ENCODE measurements at regions not wholly inside any gene's neighbourhood (a gene's known extent, or its start where the extent isn't known, plus 50 kb on each side); places are given as distances from the start of the nearest gene placed in this dataset.
"Not testable (repeated sequence)": the region's sequence is repeated elsewhere in the genome, so short reads cannot be mapped to it uniquely, and the experiment has no call there.

DNA sequence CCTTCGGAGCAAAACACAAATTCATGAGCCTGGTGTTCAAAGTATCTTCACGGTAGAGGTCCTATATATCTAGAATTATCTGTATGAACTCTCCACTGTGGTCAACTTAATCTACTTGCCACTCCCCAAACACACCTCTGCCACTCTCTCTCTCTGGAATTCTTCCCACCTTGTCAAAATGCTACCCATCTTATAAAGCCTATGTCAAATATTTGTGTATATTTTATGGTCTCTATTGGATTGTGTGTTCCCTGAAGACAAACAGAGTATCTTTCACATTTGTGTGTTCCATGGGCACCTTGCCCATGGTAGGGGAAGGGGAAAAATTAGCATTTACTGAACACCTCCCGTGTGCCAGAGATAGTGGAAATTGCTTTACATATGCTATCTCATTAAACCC is 83.2 kb upstream of the ATL2 start:
- no peak overlapping the region for H3K4me3 Mint-ChIP-seq (ENCODE audit: unreplicated experiment)
- H3K36me3 Mint-ChIP-seq (ENCODE audit: low read depth, unreplicated experiment), result peaks cover 3% of the 10 kb centered on the region
- no peaks in the 10 kb centered on the region for H3K9me3 Mint-ChIP-seq (ENCODE audit: unreplicated experiment)
- peaks cover 5% of the 10 kb centered on the region for H3K4me1 Mint-ChIP-seq (ENCODE audit: unreplicated experiment)
- H3K27ac Mint-ChIP-seq (ENCODE audit: unreplicated experiment), result no peak overlapping the region
- peaks cover 2% of the 10 kb centered on the region for H3K27me3 Mint-ChIP-seq (ENCODE audit: unreplicated experiment)
- TF ChIP-seq, protein P1, sequence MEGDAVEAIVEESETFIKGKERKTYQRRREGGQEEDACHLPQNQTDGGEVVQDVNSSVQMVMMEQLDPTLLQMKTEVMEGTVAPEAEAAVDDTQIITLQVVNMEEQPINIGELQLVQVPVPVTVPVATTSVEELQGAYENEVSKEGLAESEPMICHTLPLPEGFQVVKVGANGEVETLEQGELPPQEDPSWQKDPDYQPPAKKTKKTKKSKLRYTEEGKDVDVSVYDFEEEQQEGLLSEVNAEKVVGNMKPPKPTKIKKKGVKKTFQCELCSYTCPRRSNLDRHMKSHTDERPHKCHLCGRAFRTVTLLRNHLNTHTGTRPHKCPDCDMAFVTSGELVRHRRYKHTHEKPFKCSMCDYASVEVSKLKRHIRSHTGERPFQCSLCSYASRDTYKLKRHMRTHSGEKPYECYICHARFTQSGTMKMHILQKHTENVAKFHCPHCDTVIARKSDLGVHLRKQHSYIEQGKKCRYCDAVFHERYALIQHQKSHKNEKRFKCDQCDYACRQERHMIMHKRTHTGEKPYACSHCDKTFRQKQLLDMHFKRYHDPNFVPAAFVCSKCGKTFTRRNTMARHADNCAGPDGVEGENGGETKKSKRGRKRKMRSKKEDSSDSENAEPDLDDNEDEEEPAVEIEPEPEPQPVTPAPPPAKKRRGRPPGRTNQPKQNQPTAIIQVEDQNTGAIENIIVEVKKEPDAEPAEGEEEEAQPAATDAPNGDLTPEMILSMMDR (IDR thresholded peaks at IDR 0.05; ENCODE audit: unreplicated experiment), result no peak
- DNase-seq (ENCODE audit: low spot score), result no peak

- no peak for DNase-seq (ENCODE audit: low spot score)
- Mint-ChIP-seq H3K4me1 (ENCODE audit: unreplicated experiment) (peaks cover 5% of the 10 kb centered on the region), H3K27ac (ENCODE audit: unreplicated experiment) (no peak overlapping the region), H3K4me3 (ENCODE audit: unreplicated experiment) (no peak overlapping the region), H3K36me3 (ENCODE audit: low read depth, unreplicated experiment) (peaks cover 3% of the 10 kb centered on the region), H3K9me3 (ENCODE audit: unreplicated experiment) (no peaks in the 10 kb centered on the region), H3K27me3 (ENCODE audit: unreplicated experiment) (peaks cover 2% of the 10 kb centered on the region)
- TF ChIP-seq, protein P1 (IDR thresholded peaks at IDR 0.05; ENCODE audit: unreplicated experiment), result no peak
Measured at GRCh38 chr2:38454081-38454480, 77.0 kb upstream of the ATL2 start.

DNA sequence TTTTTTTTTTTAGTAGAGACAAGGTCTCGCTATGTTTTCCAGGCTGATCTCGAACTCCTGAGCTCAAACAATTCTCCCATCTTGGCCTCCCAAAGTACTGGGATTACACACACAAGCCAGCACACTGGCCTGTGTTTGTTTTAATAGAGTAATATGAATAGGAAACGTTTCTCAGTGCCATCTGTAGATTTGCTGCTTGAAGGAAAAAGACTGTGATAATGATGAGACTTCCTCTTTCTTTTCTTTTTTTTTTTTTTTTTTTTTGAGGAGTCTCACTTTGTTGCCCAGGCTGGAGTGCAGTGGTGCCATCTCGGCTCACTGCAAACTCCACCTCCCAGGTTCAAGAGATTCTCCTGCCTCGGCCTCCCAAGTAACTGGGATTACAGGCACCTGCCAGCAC is 74.7 kb upstream of the ATL2 start:
- H3K4me3 Mint-ChIP-seq (ENCODE audit: unreplicated experiment); H3K9me3 Mint-ChIP-seq (ENCODE audit: unreplicated experiment); DNase-seq (ENCODE audit: low spot score); H3K27ac Mint-ChIP-seq (ENCODE audit: unreplicated experiment); H3K27me3 Mint-ChIP-seq (ENCODE audit: unreplicated experiment); H3K4me1 Mint-ChIP-seq (ENCODE audit: unreplicated experiment); H3K36me3 Mint-ChIP-seq (ENCODE audit: low read depth, unreplicated experiment): not testable (repeated sequence)

GRCh38 chr2:38450509-38450908 is 73.4 kb upstream of the ATL2 start:
- TF ChIP-seq, protein P1 (IDR thresholded peaks at IDR 0.05; ENCODE audit: unreplicated experiment), result no peak
- Mint-ChIP-seq H3K4me1 (ENCODE audit: unreplicated experiment) (no peaks in the 10 kb centered on the region), H3K36me3 (ENCODE audit: low read depth, unreplicated experiment) (no peaks in the 10 kb centered on the region), H3K27ac (ENCODE audit: unreplicated experiment) (no peak overlapping the region), H3K27me3 (ENCODE audit: unreplicated experiment) (no peaks in the 10 kb centered on the region), H3K9me3 (ENCODE audit: unreplicated experiment) (no peaks in the 10 kb centered on the region), H3K4me3 (ENCODE audit: unreplicated experiment) (no peak overlapping the region)
- DNase-seq (ENCODE audit: low spot score), result no peak

- Mint-ChIP-seq H3K27ac (ENCODE audit: unreplicated experiment) (no peak overlapping the region), H3K9me3 (ENCODE audit: unreplicated experiment) (no peaks in the 10 kb centered on the region), H3K4me1 (ENCODE audit: unreplicated experiment) (no peaks in the 10 kb centered on the region), H3K27me3 (ENCODE audit: unreplicated experiment) (peaks cover 3% of the 10 kb centered on the region), H3K36me3 (ENCODE audit: low read depth, unreplicated experiment) (no peaks in the 10 kb centered on the region), H3K4me3 (ENCODE audit: unreplicated experiment) (no peak overlapping the region)
- no peak for DNase-seq (ENCODE audit: low spot score)
- TF ChIP-seq, protein P1 (IDR thresholded peaks at IDR 0.05; ENCODE audit: unreplicated experiment), result no peak
Measured at GRCh38 chr2:38448692-38449410, 71.8 kb upstream of the ATL2 start.

Data from endothelial cell (in vitro differentiated cells).